K562 (cell line): ENCODE measurements at regions not wholly inside any gene's neighbourhood (a gene's known extent, or its start where the extent isn't known, plus 50 kb on each side); places are given as distances from the start of the nearest gene placed in this dataset.

Experiments
- ATAC-seq: fragments of 200-7000 bp; cut with Tn5 transposase; 3 replicates; pipeline ENCODE4 v1.9.1; 2020; ENCODE audit warnings: moderate library complexity
- BruUV-seq: library from RNA; stranded (reverse); fragments of 400-500 nt; replicated peaks from 2 replicates; lab custom pipeline; 2021; lab: Mats Ljungman, UMichigan
- CTCF ChIA-PET: fragments of 300-600 bp; formaldehyde crosslinking; extraction: SDS; loops from one replicate; lab custom pipeline; 2021; ENCODE audit warnings: low intra/inter-chr PET ratio; lab: Yijun Ruan, JAX
- POLR2A ChIA-PET: fragments of 300-600, 350-650 bp; sonication (Branson Sonifier 250); formaldehyde crosslinking; extraction: SDS; loops from one replicate; lab custom pipeline; 2021; ENCODE audit warnings: antibody characterized with exemption, inconsistent platforms; lab: Yijun Ruan, JAX
- DNase-seq, 4 experiments: peaks; one replicate each; pipeline versions ENCODE4 v3.0.0 to v3.0.0-alpha.2; 2011 to 2018; ENCODE audit warnings: low spot score in 3 of 4, mixed read lengths in 3 of 4; ENCODE audit errors: extremely low read depth in 1 of 4
- FAIRE-seq: peaks from 2 replicates; lab custom pipeline; 2011; peaks lifted over from hg19 to GRCh38; lab: Jason Lieb, UNC
- H2AFZ ChIP-seq: 2 replicates; pipeline ENCODE4 v1.6.0; 2011; ENCODE audit warnings: low read depth, low read length, control low read depth, inconsistent platforms
- H3K27ac ChIP-seq: fragments of 200-600 bp; 3 replicates; pipeline ENCODE4 v1.8.0; 2011; ENCODE audit warnings: low read depth, mild to moderate bottlenecking, control low read depth, inconsistent platforms, low read length, moderate library complexity, mixed read lengths; ENCODE audit errors: extremely low read depth
- H3K27me3 ChIP-seq, 2 experiments: fragments of 300-600 bp in 1 of 2; 2 replicates in 1 of 2; 3 replicates in 1 of 2; pipeline versions ENCODE4 v1.6.0 to v1.8.0; 2011; ENCODE audit warnings: inconsistent platforms in 2 of 2, low read length in 2 of 2, mild to moderate bottlenecking in 1 of 2, mixed read lengths in 1 of 2, moderate library complexity in 1 of 2; ENCODE audit not compliant: control insufficient read depth in 2 of 2, insufficient read depth in 2 of 2
- H3K36me3 ChIP-seq: fragments of 300-600 bp; 3 replicates; pipeline ENCODE4 v1.8.0; 2011; ENCODE audit warnings: mild to moderate bottlenecking, low read length, inconsistent platforms; ENCODE audit not compliant: control insufficient read depth, insufficient read depth
- H3K4me1 ChIP-seq, 2 experiments: fragments of 200-600 bp in 1 of 2; replicated peaks in 1 of 2; 2 replicates in 1 of 2; 3 replicates in 1 of 2; pipeline versions ENCODE4 v1.5.1 to v1.8.0; 2011; ENCODE audit warnings: inconsistent platforms in 2 of 2, low read length in 2 of 2, mild to moderate bottlenecking in 1 of 2, mixed read lengths in 1 of 2, moderate library complexity in 1 of 2; ENCODE audit not compliant: control insufficient read depth in 2 of 2, insufficient read depth in 2 of 2
- H3K4me2 ChIP-seq: 2 replicates; pipeline ENCODE4 v1.6.1; 2011; ENCODE audit warnings: low read length, control low read depth, inconsistent platforms, mixed read lengths; ENCODE audit not compliant: insufficient read depth
- H3K4me3 ChIP-seq: fragments of 200-600 bp; sonication (generic), shearing (Covaris generic); 2 replicates; pipeline ENCODE4 v1.5.1; 2016; ENCODE audit warnings: control low read depth, inconsistent platforms
- H3K79me2 ChIP-seq: fragments of 200-600 bp; 3 replicates; pipeline ENCODE4 v1.8.0; 2011; ENCODE audit warnings: low read length, inconsistent platforms; ENCODE audit not compliant: control insufficient read depth, insufficient read depth
- H3K9ac ChIP-seq, 2 experiments: 2 replicates each; pipeline versions ENCODE4 v1.6.0 to v1.6.1; 2011; ENCODE audit warnings: low read depth in 2 of 2, low read length in 2 of 2, control low read depth in 1 of 2, inconsistent platforms in 1 of 2, mild to moderate bottlenecking in 1 of 2, mixed read lengths in 1 of 2; ENCODE audit not compliant: insufficient read depth in 1 of 2
- H3K9me1 ChIP-seq: one replicate; pipeline ENCODE4 v1.6.0; 2011; ENCODE audit warnings: inconsistent platforms, mild to moderate bottlenecking, low read length, moderate library complexity; ENCODE audit not compliant: control insufficient read depth, insufficient read depth
- H3K9me3 ChIP-seq: replicated peaks from 2 replicates; pipeline ENCODE4 v1.5.1; 2011; ENCODE audit warnings: low read depth, low read length, inconsistent platforms; ENCODE audit not compliant: control insufficient read depth, insufficient read depth
- H4K20me1 ChIP-seq: replicated peaks from 2 replicates; pipeline ENCODE4 v1.6.1; 2011; ENCODE audit warnings: low read length, inconsistent platforms, mixed read lengths; ENCODE audit not compliant: control insufficient read depth, insufficient read depth
- ARID2 ChIP-seq: fragments of 450-650 bp; IDR thresholded peaks from 2 replicates; pipeline ENCODE4 v1.6.1; 2017; ENCODE audit warnings: antibody characterized with exemption, mild to moderate bottlenecking
- BCOR ChIP-seq: fragments of 450-650 bp; IDR thresholded peaks from 2 replicates; pipeline ENCODE4 v1.6.1; 2016
- CBX2 ChIP-seq: fragments of 200-600 bp; sonication (generic); IDR thresholded peaks from one replicate; pipeline ENCODE4 v1.6.1; 2012; ENCODE audit warnings: mild to moderate bottlenecking, low read length, inconsistent platforms; ENCODE audit not compliant: insufficient read depth, poor library complexity, severe bottlenecking
- ELF1 ChIP-seq: fragments of 200-800 bp; sonication (Bioruptor generic); IDR thresholded peaks from 2 replicates; pipeline ENCODE4 v1.6.1; 2016; ENCODE audit warnings: missing genetic modification characterization, missing compliant biosample characterization
- GATAD2A ChIP-seq: fragments of 450-650 bp; IDR thresholded peaks from 2 replicates; pipeline ENCODE4 v1.6.1; 2017
- GTF2A2 ChIP-seq: IDR thresholded peaks from 2 replicates; pipeline ENCODE4 v1.6.1; 2016; ENCODE audit warnings: mild to moderate bottlenecking, missing genetic modification characterization, missing compliant biosample characterization
- HDAC3 ChIP-seq: fragments of 450-650 bp; IDR thresholded peaks from 2 replicates; pipeline ENCODE4 v1.6.1; 2018; ENCODE audit warnings: borderline replicate concordance, mild to moderate bottlenecking, moderate library complexity; ENCODE audit not compliant: partially characterized antibody
- KDM5B ChIP-seq: fragments of 200-600 bp; sonication (generic); IDR thresholded peaks from 2 replicates; pipeline ENCODE4 v1.6.1; 2012; ENCODE audit warnings: low read depth, mild to moderate bottlenecking, moderate library complexity, low read length, control low read depth, inconsistent platforms; ENCODE audit not compliant: insufficient replicate concordance
- MTA2 ChIP-seq: fragments of 450-650 bp; IDR thresholded peaks from 2 replicates; pipeline ENCODE4 v1.6.1; 2016; ENCODE audit warnings: low read depth
- NFYB ChIP-seq: IDR thresholded peaks from 2 replicates; pipeline ENCODE4 v1.6.1; 2011; ENCODE audit warnings: mild to moderate bottlenecking, moderate library complexity; ENCODE audit not compliant: insufficient read length; ENCODE audit errors: extremely low read depth
- NR3C1 ChIP-seq: sonication (generic); formaldehyde crosslinking; IDR thresholded peaks from 2 replicates; pipeline ENCODE4 v1.8.1; 2022; ENCODE audit warnings: missing genetic modification reagents
- PRPF4 ChIP-seq: fragments of 200-400 bp; formaldehyde crosslinking; IDR thresholded peaks from one replicate; pipeline ENCODE4 v1.6.1; 2017; ENCODE audit warnings: low read length, low read depth, mild to moderate bottlenecking; ENCODE audit not compliant: insufficient read depth, poor library complexity, severe bottlenecking
- SAP30 ChIP-seq: fragments of 200-600 bp; sonication (generic); IDR thresholded peaks from 2 replicates; pipeline ENCODE4 v1.6.1; 2012; ENCODE audit warnings: borderline replicate concordance, low read depth, mild to moderate bottlenecking, moderate library complexity, low read length, control low read depth, inconsistent platforms; ENCODE audit not compliant: insufficient read depth, poor library complexity, severe bottlenecking
- SP1 ChIP-seq: sonication (generic); formaldehyde crosslinking; IDR thresholded peaks from 2 replicates; pipeline ENCODE4 v1.8.1; 2022; ENCODE audit warnings: mild to moderate bottlenecking, missing genetic modification reagents
- ZNF133 ChIP-seq: fragments of 250-450 bp; sonication (Bioruptor Pico); IDR thresholded peaks from 2 replicates; pipeline ENCODE4 v1.4.0; 2020; ENCODE audit warnings: mild to moderate bottlenecking
- ZNF146 ChIP-seq: IDR thresholded peaks from one replicate; pipeline ENCODE4 v1.6.1; 2018; ENCODE audit warnings: missing compliant biosample characterization; ENCODE audit not compliant: unreplicated experiment
- ZNF280B ChIP-seq: fragments of 250-450 bp; sonication (Bioruptor Pico); IDR thresholded peaks from 2 replicates; pipeline ENCODE4 v1.5.1; 2021; ENCODE audit warnings: mild to moderate bottlenecking
- WGBS: fragments of 100-300 bp; shearing (Covaris generic); methylation state at CpG from one replicate; pipeline ENCODE4 v1.1.6; 2016; ENCODE audit warnings: low coverage, mixed read lengths; ENCODE audit not compliant: insufficient coverage; ENCODE audit errors: missing lambda C conversion rate; 5-methylcytosine and 5-hydroxymethylcytosine counted together
- in situ Hi-C: fragments of 300-500 bp; cut with MboI; formaldehyde crosslinking; loops from 4 replicates; pipeline ENCODE4 v1.15.0; 2018; ENCODE audit warnings: inconsistent platforms, mixed read lengths
- intact Hi-C: fragments of 100-400 bp; cut with micrococcal nuclease; formaldehyde crosslinking; loops from 2 replicates; pipeline ENCODE4 v1.14.2; 2022
- TF ChIP-seq, protein P1 (sequence below): fragments of 450-650 bp; IDR thresholded peaks from 2 replicates; pipeline ENCODE4 v1.6.1; 2016; ENCODE audit warnings: antibody characterized with exemption
- TF ChIP-seq, protein P2 (sequence below): fragments of 250-450 bp; sonication (Bioruptor Pico); IDR thresholded peaks from 2 replicates; pipeline ENCODE4 v1.4.0; 2020; ENCODE audit warnings: borderline replicate concordance

- no peak for TF ChIP-seq HDAC3
- no peak for TF ChIP-seq PRPF4
- TF ChIP-seq ELF1 (tag), result no peak
- TF ChIP-seq, protein P1, sequence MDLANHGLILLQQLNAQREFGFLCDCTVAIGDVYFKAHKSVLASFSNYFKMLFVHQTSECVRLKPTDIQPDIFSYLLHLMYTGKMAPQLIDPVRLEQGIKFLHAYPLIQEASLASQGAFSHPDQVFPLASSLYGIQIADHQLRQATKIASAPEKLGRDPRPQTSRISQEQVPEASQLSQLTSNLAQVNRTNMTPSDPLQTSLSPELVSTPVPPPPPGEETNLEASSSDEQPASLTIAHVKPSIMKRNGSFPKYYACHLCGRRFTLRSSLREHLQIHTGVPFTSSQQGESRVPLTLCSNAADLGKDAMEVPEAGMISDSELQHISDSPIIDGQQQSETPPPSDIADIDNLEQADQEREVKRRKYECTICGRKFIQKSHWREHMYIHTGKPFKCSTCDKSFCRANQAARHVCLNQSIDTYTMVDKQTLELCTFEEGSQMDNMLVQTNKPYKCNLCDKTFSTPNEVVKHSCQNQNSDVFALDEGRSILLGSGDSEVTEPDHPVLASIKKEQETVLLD, result no peak
- no peak for TF ChIP-seq CBX2
These were observed 213.8 kb upstream of the EEA1 start (continued) for GRCh38 chr12:93142881-93143280.

GRCh38 chr12:93144109-93144508 lies 215.0 kb upstream of the EEA1 start:
- no peaks in the 10 kb centered on the region for H3K36me3 ChIP-seq
- no peaks in the 10 kb centered on the region for H3K9me3 ChIP-seq
- in situ Hi-C loops (no loop called here), intact Hi-C loops (no loop called here)
- H3K4me1 ChIP-seq, result peaks cover 0 to 9% of the 10 kb centered on the region in 2 experiments; a peak in 1 of 5 replicates
- ATAC-seq (no peak), DNase-seq (no peak), FAIRE-seq (no peak)
- H3K9ac ChIP-seq, result no peak overlapping the region
- WGBS, result 36% methylated on average over 2 of the region's 2 CpGs
- H3K27me3 ChIP-seq, result no peaks in the 10 kb centered on the region
- no peaks in the 10 kb centered on the region for H3K9me1 ChIP-seq
- POLR2A ChIA-PET, result interaction anchor here (0.8 to 0.9 kb wide), 2 partner anchors 10 to 28 kb away, joined by 4 read pairs; no protein-coding TSS in a partner anchor
- H3K79me2 ChIP-seq, result no peaks in the 10 kb centered on the region
- CTCF ChIA-PET, result no interaction called here
- TF ChIP-seq NFYB (no peak), SP1 (CRISPR knock-in tag) (no peak), ZNF146 (no peak), ARID2 (no peak), GTF2A2 (no peak), ZNF133 (CRISPR knock-in tag) (no peak), BCOR (no peak), HDAC3 (no peak), SAP30 (no peak), MTA2 (no peak), ZNF280B (CRISPR knock-in tag) (no peak), KDM5B (no peak), NR3C1 (CRISPR knock-in tag) (no peak), GATAD2A (no peak)
- TF ChIP-seq, protein P2, sequence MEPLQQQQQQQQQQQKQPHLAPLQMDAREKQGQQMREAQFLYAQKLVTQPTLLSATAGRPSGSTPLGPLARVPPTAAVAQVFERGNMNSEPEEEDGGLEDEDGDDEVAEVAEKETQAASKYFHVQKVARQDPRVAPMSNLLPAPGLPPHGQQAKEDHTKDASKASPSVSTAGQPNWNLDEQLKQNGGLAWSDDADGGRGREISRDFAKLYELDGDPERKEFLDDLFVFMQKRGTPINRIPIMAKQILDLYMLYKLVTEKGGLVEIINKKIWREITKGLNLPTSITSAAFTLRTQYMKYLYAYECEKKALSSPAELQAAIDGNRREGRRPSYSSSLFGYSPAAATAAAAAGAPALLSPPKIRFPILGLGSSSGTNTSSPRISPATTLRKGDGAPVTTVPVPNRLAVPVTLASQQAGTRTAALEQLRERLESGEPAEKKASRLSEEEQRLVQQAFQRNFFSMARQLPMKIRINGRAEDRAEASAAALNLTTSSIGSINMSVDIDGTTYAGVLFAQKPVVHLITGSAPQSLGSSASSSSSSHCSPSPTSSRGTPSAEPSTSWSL (CRISPR knock-in tag), result no peak
- no peak overlapping the region for H3K4me3 ChIP-seq
- no peak overlapping the region for H2AFZ ChIP-seq
- H3K27ac ChIP-seq, result no peak overlapping the region
- H4K20me1 ChIP-seq, result no peaks in the 10 kb centered on the region
- BruUV-seq, result no TSS peak
- H3K4me2 ChIP-seq, result no peak overlapping the region
